ENCODE measurements at regions not wholly inside any gene's neighbourhood (a gene's known extent, or its start where the extent isn't known, plus 50 kb on each side); places are given as distances from the start of the nearest gene placed in this dataset.
"Not testable (repeated sequence)": the region's sequence is repeated elsewhere in the genome, so short reads cannot be mapped to it uniquely, and the experiment has no call there.

DNA sequence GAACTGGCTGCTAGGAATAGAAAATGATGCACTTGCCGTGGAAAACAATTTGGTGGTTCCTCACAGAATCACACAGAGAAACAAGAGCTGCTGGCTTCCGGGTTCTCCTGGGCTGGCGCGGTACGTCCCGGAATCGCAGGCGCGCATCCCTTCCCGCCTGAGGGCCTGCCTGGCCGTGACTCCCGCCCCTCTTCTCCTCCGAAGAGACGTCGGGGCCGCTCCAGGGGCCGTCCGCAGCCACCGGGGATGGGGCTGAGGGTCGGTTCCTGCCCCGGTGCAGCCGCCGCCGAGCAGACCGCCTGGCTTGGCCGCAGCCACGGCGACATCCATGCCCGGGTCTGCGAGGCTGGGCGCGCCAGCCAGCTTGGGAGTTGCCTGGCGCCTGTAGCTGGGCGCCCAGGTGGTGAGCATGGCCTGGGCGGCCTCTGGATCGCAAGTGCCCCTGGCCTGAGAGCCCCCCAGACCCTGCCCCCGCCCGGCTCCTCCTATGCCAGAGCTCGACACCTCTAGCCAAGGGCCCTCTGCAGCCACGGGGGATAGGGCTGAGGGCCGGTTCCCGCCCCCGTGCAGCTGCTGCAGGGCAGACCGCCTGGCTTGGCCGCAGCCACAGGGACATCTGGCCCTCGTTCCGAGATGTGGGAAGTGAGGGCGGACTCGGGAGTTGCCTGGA, 83.9 kb upstream of the ZNG1F start:
- H3K36me3 ChIP-seq (ENCODE audit: low read depth); H3K9me2 ChIP-seq (ENCODE audit: insufficient read depth); intact Hi-C loops (cut with micrococcal nuclease; ENCODE audit: unreplicated experiment); BruUV-seq (replicated peaks); CTCF ChIA-PET; H3K4me1 ChIP-seq (replicated peaks; ENCODE audit: insufficient read depth); H3F3A ChIP-seq (ENCODE audit: insufficient read depth, low read depth); POLR2A ChIA-PET (ENCODE audit: unreplicated experiment); H4K20me1 ChIP-seq (ENCODE audit: insufficient read depth); H3K27me3 ChIP-seq (ENCODE audit: insufficient read depth, low read depth); H3K27ac ChIP-seq; H3K9me3 ChIP-seq (ENCODE audit: insufficient read depth, low read depth); H2AFZ ChIP-seq; H3K79me2 ChIP-seq (ENCODE audit: low read depth): not testable (repeated sequence)
- peak in 1 of 2 experiments; percentile 26 for DNase-seq
- H3K4me3 ChIP-seq, result peak overlapping the region; percentile 43; the same call in 1 of the 2 replicates
- peak overlapping the region; percentile 42; the same call in 1 of the 2 replicates for H3K4me2 ChIP-seq

DNA sequence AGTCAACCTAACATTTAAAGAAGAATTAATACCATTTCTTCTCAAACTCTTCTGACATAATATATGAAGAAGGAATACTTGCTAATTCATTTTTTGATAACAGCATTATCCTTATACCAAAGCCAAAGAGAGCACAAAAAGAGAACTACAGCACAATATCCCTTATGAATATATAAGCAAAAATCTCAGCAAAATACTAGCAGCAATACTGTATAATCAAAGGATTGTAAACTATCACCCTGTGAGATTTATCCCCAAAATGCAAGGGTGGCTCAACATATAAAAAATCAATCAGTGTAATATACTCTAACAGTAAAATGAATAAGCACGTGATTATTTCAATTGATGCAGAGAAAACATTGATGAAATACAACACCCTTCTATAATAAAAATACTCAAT, 81.9 kb upstream of the ZNG1F start:
- H3K27ac ChIP-seq; H3K4me1 ChIP-seq (replicated peaks; ENCODE audit: insufficient read depth); H3K79me2 ChIP-seq (ENCODE audit: low read depth); BruUV-seq (replicated peaks); H4K20me1 ChIP-seq (ENCODE audit: insufficient read depth); POLR2A ChIA-PET (ENCODE audit: unreplicated experiment); H2AFZ ChIP-seq; H3K9me2 ChIP-seq (ENCODE audit: insufficient read depth); H3K27me3 ChIP-seq (ENCODE audit: insufficient read depth, low read depth); CTCF ChIA-PET; H3K36me3 ChIP-seq (ENCODE audit: low read depth); H3K4me2 ChIP-seq; H3K9me3 ChIP-seq (ENCODE audit: insufficient read depth, low read depth); intact Hi-C loops (cut with micrococcal nuclease; ENCODE audit: unreplicated experiment); H3K4me3 ChIP-seq; DNase-seq; H3F3A ChIP-seq (ENCODE audit: insufficient read depth, low read depth): not testable (repeated sequence)

DNA sequence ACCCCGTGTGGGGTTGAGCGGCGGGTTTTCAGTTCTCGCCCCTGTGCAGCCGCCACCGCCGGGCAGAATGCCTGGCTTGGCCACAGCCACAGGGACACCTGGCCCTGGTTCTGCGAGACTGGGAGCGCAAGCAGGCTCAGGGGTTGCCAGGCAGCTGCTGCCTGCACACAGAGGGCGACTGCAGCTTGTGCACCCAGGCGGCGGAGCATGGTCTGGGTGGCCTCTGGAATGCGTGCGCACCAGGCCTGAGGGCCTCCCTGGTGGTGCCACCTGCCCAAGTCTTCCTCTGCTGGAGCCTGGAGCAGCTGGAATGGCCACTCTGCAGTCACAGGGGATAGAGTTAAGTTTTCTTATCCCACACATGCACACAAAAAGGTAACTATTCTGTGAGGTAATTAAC, 80.4 kb upstream of the ZNG1F start:
- H3K4me2 ChIP-seq; H3K79me2 ChIP-seq (ENCODE audit: low read depth); H4K20me1 ChIP-seq (ENCODE audit: insufficient read depth); H3K4me3 ChIP-seq; H3K27ac ChIP-seq; H3F3A ChIP-seq (ENCODE audit: insufficient read depth, low read depth); H3K27me3 ChIP-seq (ENCODE audit: insufficient read depth, low read depth); CTCF ChIA-PET; H2AFZ ChIP-seq; H3K36me3 ChIP-seq (ENCODE audit: low read depth); H3K9me3 ChIP-seq (ENCODE audit: insufficient read depth, low read depth); BruUV-seq (replicated peaks); POLR2A ChIA-PET (ENCODE audit: unreplicated experiment); H3K9me2 ChIP-seq (ENCODE audit: insufficient read depth); H3K4me1 ChIP-seq (replicated peaks; ENCODE audit: insufficient read depth); intact Hi-C loops (cut with micrococcal nuclease; ENCODE audit: unreplicated experiment): not testable (repeated sequence)
- DNase-seq, result peak in 1 of 2 experiments; percentile 11

DNA sequence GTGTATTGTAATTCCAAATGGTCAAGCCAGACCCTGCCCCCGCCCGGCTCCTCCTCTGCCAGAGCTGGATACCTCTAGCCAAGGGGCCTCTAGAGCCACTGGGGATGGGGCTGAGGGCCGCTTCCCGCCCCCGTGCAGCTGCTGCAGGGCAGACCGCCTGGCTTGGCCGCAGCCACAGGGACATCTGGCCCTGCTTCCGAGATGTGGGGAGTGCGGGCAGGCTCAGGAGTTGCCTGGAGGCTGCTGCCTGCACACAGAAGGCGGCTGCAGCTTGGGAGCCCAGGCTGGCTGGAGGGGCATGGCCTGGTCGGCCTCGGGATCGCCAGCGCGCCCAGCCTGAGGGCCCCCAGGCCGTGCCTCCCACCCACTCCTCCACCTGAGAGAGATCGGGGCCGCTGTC, 79.9 kb upstream of the ZNG1F start:
- H4K20me1 ChIP-seq (ENCODE audit: insufficient read depth); POLR2A ChIA-PET (ENCODE audit: unreplicated experiment); intact Hi-C loops (cut with micrococcal nuclease; ENCODE audit: unreplicated experiment); H3K9me3 ChIP-seq (ENCODE audit: insufficient read depth, low read depth); H3F3A ChIP-seq (ENCODE audit: insufficient read depth, low read depth); H3K4me1 ChIP-seq (replicated peaks; ENCODE audit: insufficient read depth); H3K27me3 ChIP-seq (ENCODE audit: insufficient read depth, low read depth); H3K4me2 ChIP-seq; BruUV-seq (replicated peaks); H3K36me3 ChIP-seq (ENCODE audit: low read depth); CTCF ChIA-PET; H3K9me2 ChIP-seq (ENCODE audit: insufficient read depth); H2AFZ ChIP-seq; H3K79me2 ChIP-seq (ENCODE audit: low read depth); DNase-seq; H3K4me3 ChIP-seq; H3K27ac ChIP-seq: not testable (repeated sequence)

DNA sequence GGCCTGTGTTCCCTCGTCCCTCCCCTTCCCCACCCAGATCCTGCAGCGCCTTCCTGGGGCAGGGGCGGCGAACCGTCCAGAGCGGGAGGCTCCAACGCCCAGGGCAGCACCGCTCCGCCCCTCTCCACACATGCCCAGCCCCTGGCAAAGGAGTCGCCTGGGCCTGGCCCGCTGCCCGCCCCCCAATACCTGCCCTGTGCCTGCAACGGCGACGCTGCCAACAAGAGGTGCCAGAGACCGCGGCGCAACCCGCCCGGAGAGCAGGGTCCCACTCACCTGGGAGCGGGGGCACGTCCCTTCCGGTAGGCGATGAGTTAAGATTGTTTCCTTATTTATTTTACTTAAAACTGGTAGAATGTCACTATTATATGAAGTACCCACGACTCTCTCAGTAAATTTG, 77.5 kb upstream of the ZNG1F start:
- not testable (repeated sequence) for DNase-seq; H3K9me2 ChIP-seq (ENCODE audit: insufficient read depth)

DNA sequence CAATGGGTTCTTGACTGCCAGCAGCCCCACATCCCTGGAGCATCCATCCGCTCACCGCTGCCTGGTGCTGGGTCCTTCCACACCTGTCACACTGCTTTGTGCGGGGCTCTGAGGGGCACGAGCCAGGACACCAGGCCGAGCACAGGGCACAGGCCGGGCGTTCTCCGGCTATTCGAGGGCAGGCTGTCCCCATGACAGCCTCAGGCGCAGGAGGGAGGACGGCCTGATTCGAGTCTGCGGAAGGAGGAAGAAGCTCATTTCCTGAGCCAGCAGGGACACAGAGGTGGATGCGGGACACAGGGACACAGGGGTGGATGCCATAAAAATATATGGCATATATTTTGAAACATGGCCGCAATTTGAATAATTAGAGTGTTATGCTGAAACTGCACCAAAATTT, 76.9 kb upstream of the ZNG1F start:
- BruUV-seq (replicated peaks), result not testable (repeated sequence)

More for the DNA sequence above, 77.5 kb upstream of the ZNG1F start:
- H3K9me3 ChIP-seq (ENCODE audit: insufficient read depth, low read depth); H3K79me2 ChIP-seq (ENCODE audit: low read depth); H3K4me3 ChIP-seq; intact Hi-C loops (cut with micrococcal nuclease; ENCODE audit: unreplicated experiment); CTCF ChIA-PET; H4K20me1 ChIP-seq (ENCODE audit: insufficient read depth); POLR2A ChIA-PET (ENCODE audit: unreplicated experiment); H3K27me3 ChIP-seq (ENCODE audit: insufficient read depth, low read depth); BruUV-seq (replicated peaks); H3K4me2 ChIP-seq; H3K27ac ChIP-seq; H3K4me1 ChIP-seq (replicated peaks; ENCODE audit: insufficient read depth); H2AFZ ChIP-seq; H3F3A ChIP-seq (ENCODE audit: insufficient read depth, low read depth); H3K36me3 ChIP-seq (ENCODE audit: low read depth): not testable (repeated sequence)

DNA sequence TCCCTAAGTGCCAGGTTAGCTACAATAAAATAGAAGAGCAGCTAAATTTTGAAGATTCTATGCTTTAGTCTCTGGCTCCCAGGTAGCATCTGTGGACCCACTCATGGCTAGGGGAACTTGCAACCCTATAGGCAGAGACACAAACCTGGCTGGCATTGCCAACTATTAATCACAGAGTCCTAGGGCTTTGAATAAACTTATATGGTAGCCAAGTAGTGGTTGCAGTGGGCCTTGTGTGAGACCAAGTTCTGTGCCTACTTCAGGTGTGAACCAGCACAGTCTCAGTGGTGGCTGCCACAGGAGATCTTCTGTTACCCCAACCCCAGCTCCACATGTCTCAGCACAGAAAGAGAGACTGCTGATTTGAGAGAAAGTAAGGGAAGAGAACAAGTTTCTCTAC, 62.9 kb upstream of the ZNG1F start:
- H3K4me2 ChIP-seq; H3K27me3 ChIP-seq (ENCODE audit: insufficient read depth, low read depth); intact Hi-C loops (cut with micrococcal nuclease; ENCODE audit: unreplicated experiment); H3K36me3 ChIP-seq (ENCODE audit: low read depth); H3K79me2 ChIP-seq (ENCODE audit: low read depth); H3K9me2 ChIP-seq (ENCODE audit: insufficient read depth); H3K9me3 ChIP-seq (ENCODE audit: insufficient read depth, low read depth); H3K4me3 ChIP-seq; H2AFZ ChIP-seq; H3K4me1 ChIP-seq (replicated peaks; ENCODE audit: insufficient read depth); H4K20me1 ChIP-seq (ENCODE audit: insufficient read depth); CTCF ChIA-PET; POLR2A ChIA-PET (ENCODE audit: unreplicated experiment); DNase-seq; BruUV-seq (replicated peaks); H3F3A ChIP-seq (ENCODE audit: insufficient read depth, low read depth); H3K27ac ChIP-seq: not testable (repeated sequence)

More for the DNA sequence above, 76.9 kb upstream of the ZNG1F start:
- H3K4me1 ChIP-seq (replicated peaks; ENCODE audit: insufficient read depth); H4K20me1 ChIP-seq (ENCODE audit: insufficient read depth); H2AFZ ChIP-seq; H3K4me3 ChIP-seq; H3F3A ChIP-seq (ENCODE audit: insufficient read depth, low read depth); DNase-seq; H3K27ac ChIP-seq; H3K9me3 ChIP-seq (ENCODE audit: insufficient read depth, low read depth); H3K27me3 ChIP-seq (ENCODE audit: insufficient read depth, low read depth); intact Hi-C loops (cut with micrococcal nuclease; ENCODE audit: unreplicated experiment); H3K4me2 ChIP-seq; H3K36me3 ChIP-seq (ENCODE audit: low read depth); POLR2A ChIA-PET (ENCODE audit: unreplicated experiment); H3K79me2 ChIP-seq (ENCODE audit: low read depth); CTCF ChIA-PET; H3K9me2 ChIP-seq (ENCODE audit: insufficient read depth): not testable (repeated sequence)

DNA sequence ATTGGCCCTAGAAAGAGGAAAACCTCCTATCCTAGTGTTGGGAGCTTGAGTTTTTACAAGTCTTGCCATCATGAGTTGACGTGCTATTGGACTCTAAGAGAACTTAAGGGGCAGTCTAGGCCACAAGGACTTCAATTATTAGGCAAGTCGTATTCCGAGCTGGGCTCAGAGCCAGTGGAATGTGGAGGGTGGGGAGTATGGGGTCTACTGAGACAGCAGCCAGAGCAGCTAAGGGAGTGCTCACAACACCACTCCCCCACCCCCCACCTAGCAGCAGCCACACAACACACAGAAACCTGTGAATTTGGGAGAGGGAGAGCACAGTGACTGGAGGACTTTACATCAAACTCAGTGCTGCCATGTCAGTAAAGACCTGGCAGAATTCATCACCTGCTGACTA, 62.0 kb upstream of the ZNG1F start:
- DNase-seq; H3F3A ChIP-seq (ENCODE audit: insufficient read depth, low read depth); H3K4me2 ChIP-seq; CTCF ChIA-PET; H3K9me2 ChIP-seq (ENCODE audit: insufficient read depth); H3K4me3 ChIP-seq; H3K27me3 ChIP-seq (ENCODE audit: insufficient read depth, low read depth); H3K79me2 ChIP-seq (ENCODE audit: low read depth); H3K36me3 ChIP-seq (ENCODE audit: low read depth); H3K4me1 ChIP-seq (replicated peaks; ENCODE audit: insufficient read depth); BruUV-seq (replicated peaks); POLR2A ChIA-PET (ENCODE audit: unreplicated experiment); H4K20me1 ChIP-seq (ENCODE audit: insufficient read depth); H3K27ac ChIP-seq; intact Hi-C loops (cut with micrococcal nuclease; ENCODE audit: unreplicated experiment); H3K9me3 ChIP-seq (ENCODE audit: insufficient read depth, low read depth); H2AFZ ChIP-seq: not testable (repeated sequence)
